Esophagus squamous epithelium (tissue), 5 donors: ENCODE measurements at regions not wholly inside any gene's neighbourhood (a gene's known extent, or its start where the extent isn't known, plus 50 kb on each side); places are given as distances from the start of the nearest gene placed in this dataset.

ENCODE experiments used
- DNase-seq: peaks from one replicate; lab custom pipeline; 2025; lab: John Stamatoyannopoulos, UW
- H3K27ac ChIP-seq, 4 donors: fragments of 200-600 bp; sonication (generic); one replicate each; pipeline ENCODE4 v1.5.1; 2016 to 2019; ENCODE audit warnings: mild to moderate bottlenecking in 1 of 4
- H3K27me3 ChIP-seq, 4 donors: fragments of 200-600 bp; sonication (generic); 1 replicate in 3 of 4; 2 replicates in 1 of 4; pipeline versions ENCODE4 v1.5.1 to v1.6.0; 2017 to 2021; ENCODE audit warnings: antibody characterized with exemption in 1 of 4
- H3K36me3 ChIP-seq, 3 donors: fragments of 200-600 bp; sonication (generic); one replicate each; pipeline ENCODE4 v1.5.1; 2016 to 2019
- H3K4me1 ChIP-seq, 3 donors: fragments of 200-600 bp; sonication (generic); one replicate each; pipeline ENCODE4 v1.5.1; 2017 to 2019
- H3K4me3 ChIP-seq, 4 donors: fragments of 200-600 bp; sonication (generic); 1 replicate in 3 of 4; 2 replicates in 1 of 4; pipeline ENCODE4 v1.5.1; 2016 to 2019; ENCODE audit warnings: mild to moderate bottlenecking in 2 of 4, moderate library complexity in 1 of 4
- H3K9me3 ChIP-seq, 3 donors: fragments of 200-600 bp; sonication (generic); one replicate each; pipeline ENCODE4 v1.5.1; 2016 to 2019
- CTCF ChIP-seq, 6 experiments: fragments of 450-650 bp in 4 of 6; fragments of 200-600 bp in 2 of 6; sonication (generic) in 2 of 6; IDR thresholded peaks; one replicate each; pipeline ENCODE4 v1.5.1; 2016 to 2019; ENCODE audit warnings: antibody characterized with exemption in 6 of 6, mild to moderate bottlenecking in 4 of 6, moderate library complexity in 4 of 6
- POLR2A ChIP-seq, 4 donors: fragments of 450-650 bp; IDR thresholded peaks; one replicate each; pipeline ENCODE4 v1.6.1; 2017; ENCODE audit warnings: antibody characterized with exemption in 4 of 4, mild to moderate bottlenecking in 4 of 4, moderate library complexity in 3 of 4
- WGBS, 2 donors: methylation state at CpG; one replicate each; pipeline ENCODE4 v1.1.5; 2018; 5-methylcytosine and 5-hydroxymethylcytosine counted together
- intact Hi-C: fragments of 100-400 bp; cut with DNase I; formaldehyde crosslinking; loops from one replicate; pipeline ENCODE4 v1.15.0; 2022
- donor health status: DM: yes; HTN: yes; CAD: no.

GRCh38 chr10:105398202-105398601 lies 757.1 kb downstream of the SORCS3 start:
- Histone ChIP-seq H3K4me1 (no peaks in the 10 kb centered on the region), H3K9me3 (no peaks in the 10 kb centered on the region), H3K4me3 (no peak overlapping the region), H3K27me3 (no peaks in the 10 kb centered on the region), H3K27ac (no peak overlapping the region), H3K36me3 (no peaks in the 10 kb centered on the region)
- WGBS, 2 donors, result 42 to 53% methylated on average over 4 of the region's 4 CpGs
- intact Hi-C loops, result no loop called here
- TF ChIP-seq POLR2A (IDR thresholded peaks at IDR 0.05) (no peak), CTCF (IDR thresholded peaks at IDR 0.05) (no peak)
- no peak for DNase-seq

- Histone ChIP-seq H3K36me3 (no peaks in the 10 kb centered on the region), H3K27me3 (no peaks in the 10 kb centered on the region), H3K9me3 (no peaks in the 10 kb centered on the region), H3K27ac (no peak overlapping the region), H3K4me3 (no peak overlapping the region), H3K4me1 (no peaks in the 10 kb centered on the region)
- TF ChIP-seq POLR2A (IDR thresholded peaks at IDR 0.05), result no peak
- no peak for TF ChIP-seq CTCF (IDR thresholded peaks at IDR 0.05)
- no peak for DNase-seq
- intact Hi-C loops, result no loop called here
- 81 to 86% methylated on average over 12 of the region's 12 CpGs for WGBS, 2 donors
These were observed 750.7 kb downstream of the SORCS3 start for GRCh38 chr10:105391670-105392351.

- DNase-seq, result no peak
- H3K4me3 ChIP-seq, result no peak overlapping the region
- intact Hi-C loops, result no loop called here
- TF ChIP-seq POLR2A (IDR thresholded peaks at IDR 0.05), result no peak
- TF ChIP-seq CTCF (IDR thresholded peaks at IDR 0.05), result no peak
- H3K27ac ChIP-seq, result no peak overlapping the region
- H3K27me3 ChIP-seq, result no peaks in the 10 kb centered on the region
- WGBS, 2 donors, result 88 to 92% methylated on average over 3 of the region's 3 CpGs
- H3K9me3 ChIP-seq, result no peaks in the 10 kb centered on the region
- H3K36me3 ChIP-seq, result no peaks in the 10 kb centered on the region
- no peaks in the 10 kb centered on the region for H3K4me1 ChIP-seq
These were observed 746.9 kb downstream of the SORCS3 start for GRCh38 chr10:105387971-105388370.

GRCh38 chr10:105383978-105384377 lies 742.9 kb downstream of the SORCS3 start:
- H3K4me3 ChIP-seq, result no peak overlapping the region
- H3K27ac ChIP-seq, result no peak overlapping the region
- no peaks in the 10 kb centered on the region for H3K27me3 ChIP-seq
- TF ChIP-seq CTCF (IDR thresholded peaks at IDR 0.05), result no peak
- intact Hi-C loops, result no loop called here
- H3K9me3 ChIP-seq, result no peaks in the 10 kb centered on the region
- no peak for DNase-seq
- H3K4me1 ChIP-seq, result no peaks in the 10 kb centered on the region
- no peaks in the 10 kb centered on the region for H3K36me3 ChIP-seq

GRCh38 chr10:105370692-105371091 lies 729.6 kb downstream of the SORCS3 start:
- no peak overlapping the region for H3K27ac ChIP-seq
- H3K36me3 ChIP-seq, result no peaks in the 10 kb centered on the region
- no peak overlapping the region for H3K4me3 ChIP-seq
- no peak for TF ChIP-seq POLR2A (IDR thresholded peaks at IDR 0.05)
- no peak for TF ChIP-seq CTCF (IDR thresholded peaks at IDR 0.05)
- no peaks in the 10 kb centered on the region for H3K9me3 ChIP-seq
- intact Hi-C loops, result no loop called here
- 79 to 88% methylated on average over 5 of the region's 5 CpGs for WGBS, 2 donors
- no peaks in the 10 kb centered on the region for H3K4me1 ChIP-seq
- no peaks in the 10 kb centered on the region for H3K27me3 ChIP-seq
- DNase-seq, result no peak
